K562 (cell line): ENCODE measurements at regions not wholly inside any gene's neighbourhood (a gene's known extent, or its start where the extent isn't known, plus 50 kb on each side); places are given as distances from the start of the nearest gene placed in this dataset.

ENCODE experiments used
- ATAC-seq: fragments of 200-7000 bp; cut with Tn5 transposase; 3 replicates; pipeline ENCODE4 v1.9.1; 2020; ENCODE audit warnings: moderate library complexity
- BruUV-seq: library from RNA; stranded (reverse); fragments of 400-500 nt; replicated peaks from 2 replicates; lab custom pipeline; 2021; lab: Mats Ljungman, UMichigan
- CTCF ChIA-PET: fragments of 300-600 bp; formaldehyde crosslinking; extraction: SDS; loops from one replicate; lab custom pipeline; 2021; ENCODE audit warnings: low intra/inter-chr PET ratio; lab: Yijun Ruan, JAX
- POLR2A ChIA-PET: fragments of 300-600, 350-650 bp; sonication (Branson Sonifier 250); formaldehyde crosslinking; extraction: SDS; loops from one replicate; lab custom pipeline; 2021; ENCODE audit warnings: antibody characterized with exemption, inconsistent platforms; lab: Yijun Ruan, JAX
- DNase-seq, 4 experiments: peaks; one replicate each; pipeline versions ENCODE4 v3.0.0 to v3.0.0-alpha.2; 2011 to 2018; ENCODE audit warnings: low spot score in 3 of 4, mixed read lengths in 3 of 4; ENCODE audit errors: extremely low read depth in 1 of 4
- FAIRE-seq: peaks from 2 replicates; lab custom pipeline; 2011; peaks lifted over from hg19 to GRCh38; lab: Jason Lieb, UNC
- H2AFZ ChIP-seq: 2 replicates; pipeline ENCODE4 v1.6.0; 2011; ENCODE audit warnings: low read depth, low read length, control low read depth, inconsistent platforms
- H3K27ac ChIP-seq: fragments of 200-600 bp; 3 replicates; pipeline ENCODE4 v1.8.0; 2011; ENCODE audit warnings: low read depth, mild to moderate bottlenecking, control low read depth, inconsistent platforms, low read length, moderate library complexity, mixed read lengths; ENCODE audit errors: extremely low read depth
- H3K27me3 ChIP-seq, 2 experiments: fragments of 300-600 bp in 1 of 2; 2 replicates in 1 of 2; 3 replicates in 1 of 2; pipeline versions ENCODE4 v1.6.0 to v1.8.0; 2011; ENCODE audit warnings: inconsistent platforms in 2 of 2, low read length in 2 of 2, mild to moderate bottlenecking in 1 of 2, mixed read lengths in 1 of 2, moderate library complexity in 1 of 2; ENCODE audit not compliant: control insufficient read depth in 2 of 2, insufficient read depth in 2 of 2
- H3K36me3 ChIP-seq: fragments of 300-600 bp; 3 replicates; pipeline ENCODE4 v1.8.0; 2011; ENCODE audit warnings: mild to moderate bottlenecking, low read length, inconsistent platforms; ENCODE audit not compliant: control insufficient read depth, insufficient read depth
- H3K4me1 ChIP-seq, 2 experiments: fragments of 200-600 bp in 1 of 2; replicated peaks in 1 of 2; 2 replicates in 1 of 2; 3 replicates in 1 of 2; pipeline versions ENCODE4 v1.5.1 to v1.8.0; 2011; ENCODE audit warnings: inconsistent platforms in 2 of 2, low read length in 2 of 2, mild to moderate bottlenecking in 1 of 2, mixed read lengths in 1 of 2, moderate library complexity in 1 of 2; ENCODE audit not compliant: control insufficient read depth in 2 of 2, insufficient read depth in 2 of 2
- H3K4me2 ChIP-seq: 2 replicates; pipeline ENCODE4 v1.6.1; 2011; ENCODE audit warnings: low read length, control low read depth, inconsistent platforms, mixed read lengths; ENCODE audit not compliant: insufficient read depth
- H3K4me3 ChIP-seq: fragments of 200-600 bp; sonication (generic), shearing (Covaris generic); 2 replicates; pipeline ENCODE4 v1.5.1; 2016; ENCODE audit warnings: control low read depth, inconsistent platforms
- H3K79me2 ChIP-seq: fragments of 200-600 bp; 3 replicates; pipeline ENCODE4 v1.8.0; 2011; ENCODE audit warnings: low read length, inconsistent platforms; ENCODE audit not compliant: control insufficient read depth, insufficient read depth
- H3K9ac ChIP-seq, 2 experiments: 2 replicates each; pipeline versions ENCODE4 v1.6.0 to v1.6.1; 2011; ENCODE audit warnings: low read depth in 2 of 2, low read length in 2 of 2, control low read depth in 1 of 2, inconsistent platforms in 1 of 2, mild to moderate bottlenecking in 1 of 2, mixed read lengths in 1 of 2; ENCODE audit not compliant: insufficient read depth in 1 of 2
- H3K9me1 ChIP-seq: one replicate; pipeline ENCODE4 v1.6.0; 2011; ENCODE audit warnings: inconsistent platforms, mild to moderate bottlenecking, low read length, moderate library complexity; ENCODE audit not compliant: control insufficient read depth, insufficient read depth
- H3K9me3 ChIP-seq: replicated peaks from 2 replicates; pipeline ENCODE4 v1.5.1; 2011; ENCODE audit warnings: low read depth, low read length, inconsistent platforms; ENCODE audit not compliant: control insufficient read depth, insufficient read depth
- H4K20me1 ChIP-seq: replicated peaks from 2 replicates; pipeline ENCODE4 v1.6.1; 2011; ENCODE audit warnings: low read length, inconsistent platforms, mixed read lengths; ENCODE audit not compliant: control insufficient read depth, insufficient read depth
- CBFA2T2 ChIP-seq: fragments of 450-650 bp; conservative IDR thresholded peaks from 2 replicates; pipeline ENCODE4 v1.6.1; 2017; ENCODE audit warnings: mild to moderate bottlenecking
- CBFA2T3 ChIP-seq: fragments of 450-650 bp; IDR thresholded peaks from 2 replicates; pipeline ENCODE4 v1.6.1; 2017
- HDAC1 ChIP-seq, 2 experiments: fragments of 450-650 bp; IDR thresholded peaks; 2 replicates each; pipeline ENCODE4 v1.6.1; 2016 to 2017; ENCODE audit warnings: inconsistent platforms in 1 of 2, mild to moderate bottlenecking in 1 of 2, moderate library complexity in 1 of 2
- MCM2 ChIP-seq: fragments of 450-650 bp; IDR thresholded peaks from 2 replicates; pipeline ENCODE4 v1.6.1; 2017; ENCODE audit warnings: low read depth, mild to moderate bottlenecking
- NCOA2 ChIP-seq, 2 experiments: fragments of 450-650 bp; IDR thresholded peaks; 2 replicates each; pipeline ENCODE4 v1.6.1; 2018; ENCODE audit warnings: mild to moderate bottlenecking in 2 of 2, moderate library complexity in 1 of 2; ENCODE audit not compliant: partially characterized antibody in 2 of 2
- NFIC ChIP-seq: fragments of 450-650 bp; IDR thresholded peaks from 2 replicates; pipeline ENCODE4 v1.6.1; 2017; ENCODE audit warnings: mild to moderate bottlenecking, inconsistent platforms
- PHF21A ChIP-seq: fragments of 450-650 bp; IDR thresholded peaks from 2 replicates; pipeline ENCODE4 v1.6.1; 2017; ENCODE audit warnings: low read depth, borderline replicate concordance
- POLR2AphosphoS5 ChIP-seq: IDR thresholded peaks from 2 replicates; pipeline ENCODE4 v1.6.1; 2011; ENCODE audit warnings: mild to moderate bottlenecking, low read depth, low read length, moderate library complexity; ENCODE audit not compliant: control insufficient read depth, insufficient read depth
- PPARD ChIP-seq: fragments of 250-450 bp; sonication (Bioruptor Pico); IDR thresholded peaks from 2 replicates; pipeline ENCODE4 v1.8.0; 2022; ENCODE audit warnings: inconsistent platforms, mild to moderate bottlenecking, moderate library complexity
- ZNF764 ChIP-seq: fragments of 250-450 bp; sonication (Bioruptor Pico); IDR thresholded peaks from 2 replicates; pipeline ENCODE4 v1.4.0; 2020; ENCODE audit warnings: low read depth, mild to moderate bottlenecking, moderate library complexity
- WGBS: fragments of 100-300 bp; shearing (Covaris generic); methylation state at CpG from one replicate; pipeline ENCODE4 v1.1.6; 2016; ENCODE audit warnings: low coverage, mixed read lengths; ENCODE audit not compliant: insufficient coverage; ENCODE audit errors: missing lambda C conversion rate; 5-methylcytosine and 5-hydroxymethylcytosine counted together
- in situ Hi-C: fragments of 300-500 bp; cut with MboI; formaldehyde crosslinking; loops from 4 replicates; pipeline ENCODE4 v1.15.0; 2018; ENCODE audit warnings: inconsistent platforms, mixed read lengths
- intact Hi-C: fragments of 100-400 bp; cut with micrococcal nuclease; formaldehyde crosslinking; loops from 2 replicates; pipeline ENCODE4 v1.14.2; 2022
- TF ChIP-seq, protein P1 (sequence below), 2 experiments: fragments of 450-650 bp in 1 of 2; IDR thresholded peaks; 2 replicates each; pipeline ENCODE4 v1.6.1; 2011 to 2017; ENCODE audit warnings: low read depth in 2 of 2, antibody characterized with exemption in 1 of 2, borderline replicate concordance in 1 of 2, low read length in 1 of 2, mild to moderate bottlenecking in 1 of 2, mixed read lengths in 1 of 2; ENCODE audit not compliant: control insufficient read depth in 1 of 2
- TF ChIP-seq, protein P2 (sequence below): sonication (generic); formaldehyde crosslinking; IDR thresholded peaks from 2 replicates; pipeline ENCODE4 v1.9.0; 2022; ENCODE audit warnings: mild to moderate bottlenecking, missing genetic modification reagents
- TF ChIP-seq, protein P3 (sequence below): fragments of 250-450 bp; sonication (Bioruptor Pico); IDR thresholded peaks from 2 replicates; pipeline ENCODE4 v1.5.1; 2021; ENCODE audit warnings: mild to moderate bottlenecking
- TF ChIP-seq, protein P4 (sequence below): fragments of 250-450 bp; sonication (Bioruptor Pico); IDR thresholded peaks from 2 replicates; pipeline ENCODE4 v1.5.0; 2020; ENCODE audit warnings: mild to moderate bottlenecking, borderline replicate concordance

DNA sequence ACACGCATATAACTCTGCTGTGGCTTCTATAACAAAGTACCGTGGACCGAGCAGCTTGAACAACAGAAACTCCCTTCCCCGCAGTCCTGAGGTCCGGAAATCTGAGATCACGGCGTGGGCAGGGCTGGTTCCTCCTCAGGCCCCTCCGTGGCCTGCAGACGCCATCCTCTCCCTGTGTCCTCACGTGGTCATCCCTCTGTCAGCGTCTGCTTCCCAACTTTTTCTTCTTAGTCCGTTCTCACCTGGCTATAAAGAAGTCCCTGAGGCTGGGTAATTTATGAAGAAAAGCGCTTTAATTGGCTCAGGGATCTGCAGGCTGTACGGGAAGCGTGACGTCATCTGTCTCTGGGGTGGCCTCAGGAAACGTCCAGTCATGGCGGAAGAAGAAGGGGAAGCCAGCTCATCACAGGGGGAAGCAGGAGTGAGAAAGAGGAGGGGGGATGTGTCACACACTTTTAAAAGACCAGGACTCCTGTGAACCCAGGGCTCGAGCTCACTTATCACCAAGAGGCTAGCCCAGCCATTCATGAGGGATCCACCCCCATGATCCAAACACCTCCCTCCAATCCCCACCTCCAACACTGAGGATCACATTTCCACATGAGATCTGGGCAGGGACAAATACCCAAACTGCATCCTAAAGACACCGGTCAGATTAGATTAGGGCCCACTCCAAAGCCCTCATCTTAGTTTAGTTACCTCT lies 91.2 kb upstream of the INSIG1 start:
- Histone ChIP-seq H3K27me3 (no peaks in the 10 kb centered on the region; a peak in 1 of 5 replicates), H3K9me3 (0 out of 2 replicates have a peak, but pooled peaks cover 3% of the 10 kb centered on the region), H3K4me3 (peak overlapping the region; percentile 56), H3K79me2 (peaks cover 13% of the 10 kb centered on the region; the same call in 2 of the 3 replicates), H3K9ac (peak overlapping the region; percentile 87 to 100), H2AFZ (peak overlapping the region; percentile 69), H3K27ac (peak overlapping the region; percentile 100), H3K4me2 (peak overlapping the region; percentile 100), H3K36me3 (peaks cover 3% of the 10 kb centered on the region; the same call in 1 of the 3 replicates), H3K9me1 (no peaks in the 10 kb centered on the region), H4K20me1 (no peaks in the 10 kb centered on the region), H3K4me1 (peaks cover 25 to 64% of the 10 kb centered on the region in 2 experiments)
- in situ Hi-C loops (loop anchor here (5.0 kb wide), 1 partner anchor 86 kb away; no protein-coding TSS in a partner anchor), intact Hi-C loops (no loop called here)
- 5% methylated on average over 20 of the region's 20 CpGs for WGBS
- DNase-seq, result peak; percentile 71 to 93 (median 82)
- POLR2A ChIA-PET, result interaction anchor here (0.7 to 5.0 kb wide), 16 partner anchors 12 to 587 kb away, joined by 3 to 127 read pairs (median 6); partner anchors contain the start of gene INSIG1
- CTCF ChIA-PET, result no interaction called here
- FAIRE-seq, result no peak
- peak; percentile 66 for ATAC-seq
- BruUV-seq, result no TSS peak
- TF ChIP-seq PHF21A (no peak), PPARD (CRISPR knock-in tag) (no peak), NFIC (no peak), CBFA2T3 (0 out of 2 replicates have a peak, but pooled peaks have one; percentile 22), CBFA2T2 (no peak), POLR2AphosphoS5 (no peak; the same call in 1 of the 2 replicates), MCM2 (no peak), HDAC1 (IDR thresholded peaks at IDR 0.05) (no peak), ZNF764 (CRISPR knock-in tag) (no peak), NCOA2 (IDR thresholded peaks at IDR 0.05; ENCODE audit: partially characterized antibody in 2 of 2) (no peak)
- TF ChIP-seq, protein P1, sequence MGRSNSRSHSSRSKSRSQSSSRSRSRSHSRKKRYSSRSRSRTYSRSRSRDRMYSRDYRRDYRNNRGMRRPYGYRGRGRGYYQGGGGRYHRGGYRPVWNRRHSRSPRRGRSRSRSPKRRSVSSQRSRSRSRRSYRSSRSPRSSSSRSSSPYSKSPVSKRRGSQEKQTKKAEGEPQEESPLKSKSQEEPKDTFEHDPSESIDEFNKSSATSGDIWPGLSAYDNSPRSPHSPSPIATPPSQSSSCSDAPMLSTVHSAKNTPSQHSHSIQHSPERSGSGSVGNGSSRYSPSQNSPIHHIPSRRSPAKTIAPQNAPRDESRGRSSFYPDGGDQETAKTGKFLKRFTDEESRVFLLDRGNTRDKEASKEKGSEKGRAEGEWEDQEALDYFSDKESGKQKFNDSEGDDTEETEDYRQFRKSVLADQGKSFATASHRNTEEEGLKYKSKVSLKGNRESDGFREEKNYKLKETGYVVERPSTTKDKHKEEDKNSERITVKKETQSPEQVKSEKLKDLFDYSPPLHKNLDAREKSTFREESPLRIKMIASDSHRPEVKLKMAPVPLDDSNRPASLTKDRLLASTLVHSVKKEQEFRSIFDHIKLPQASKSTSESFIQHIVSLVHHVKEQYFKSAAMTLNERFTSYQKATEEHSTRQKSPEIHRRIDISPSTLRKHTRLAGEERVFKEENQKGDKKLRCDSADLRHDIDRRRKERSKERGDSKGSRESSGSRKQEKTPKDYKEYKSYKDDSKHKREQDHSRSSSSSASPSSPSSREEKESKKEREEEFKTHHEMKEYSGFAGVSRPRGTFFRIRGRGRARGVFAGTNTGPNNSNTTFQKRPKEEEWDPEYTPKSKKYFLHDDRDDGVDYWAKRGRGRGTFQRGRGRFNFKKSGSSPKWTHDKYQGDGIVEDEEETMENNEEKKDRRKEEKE (IDR thresholded peaks at IDR 0.05; ENCODE audit: borderline replicate concordance in 1 of 2, control insufficient read depth in 1 of 2, low read depth in 2 of 2, low read length in 1 of 2), result no peak
- TF ChIP-seq, protein P2, sequence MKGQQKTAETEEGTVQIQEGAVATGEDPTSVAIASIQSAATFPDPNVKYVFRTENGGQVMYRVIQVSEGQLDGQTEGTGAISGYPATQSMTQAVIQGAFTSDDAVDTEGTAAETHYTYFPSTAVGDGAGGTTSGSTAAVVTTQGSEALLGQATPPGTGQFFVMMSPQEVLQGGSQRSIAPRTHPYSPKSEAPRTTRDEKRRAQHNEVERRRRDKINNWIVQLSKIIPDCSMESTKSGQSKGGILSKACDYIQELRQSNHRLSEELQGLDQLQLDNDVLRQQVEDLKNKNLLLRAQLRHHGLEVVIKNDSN (CRISPR knock-in tag), result peak; percentile 71
- TF ChIP-seq, protein P3, sequence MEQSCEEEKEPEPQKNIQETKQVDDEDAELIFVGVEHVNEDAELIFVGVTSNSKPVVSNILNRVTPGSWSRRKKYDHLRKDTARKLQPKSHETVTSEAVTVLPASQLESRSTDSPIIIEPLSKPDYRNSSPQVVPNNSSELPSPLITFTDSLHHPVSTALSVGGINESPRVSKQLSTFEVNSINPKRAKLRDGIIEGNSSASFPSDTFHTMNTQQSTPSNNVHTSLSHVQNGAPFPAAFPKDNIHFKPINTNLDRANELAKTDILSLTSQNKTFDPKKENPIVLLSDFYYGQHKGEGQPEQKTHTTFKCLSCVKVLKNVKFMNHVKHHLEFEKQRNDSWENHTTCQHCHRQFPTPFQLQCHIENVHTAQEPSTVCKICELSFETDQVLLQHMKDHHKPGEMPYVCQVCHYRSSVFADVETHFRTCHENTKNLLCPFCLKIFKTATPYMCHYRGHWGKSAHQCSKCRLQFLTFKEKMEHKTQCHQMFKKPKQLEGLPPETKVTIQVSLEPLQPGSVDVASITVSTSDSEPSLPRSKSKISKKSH (CRISPR knock-in tag), result no peak
- TF ChIP-seq, protein P4, sequence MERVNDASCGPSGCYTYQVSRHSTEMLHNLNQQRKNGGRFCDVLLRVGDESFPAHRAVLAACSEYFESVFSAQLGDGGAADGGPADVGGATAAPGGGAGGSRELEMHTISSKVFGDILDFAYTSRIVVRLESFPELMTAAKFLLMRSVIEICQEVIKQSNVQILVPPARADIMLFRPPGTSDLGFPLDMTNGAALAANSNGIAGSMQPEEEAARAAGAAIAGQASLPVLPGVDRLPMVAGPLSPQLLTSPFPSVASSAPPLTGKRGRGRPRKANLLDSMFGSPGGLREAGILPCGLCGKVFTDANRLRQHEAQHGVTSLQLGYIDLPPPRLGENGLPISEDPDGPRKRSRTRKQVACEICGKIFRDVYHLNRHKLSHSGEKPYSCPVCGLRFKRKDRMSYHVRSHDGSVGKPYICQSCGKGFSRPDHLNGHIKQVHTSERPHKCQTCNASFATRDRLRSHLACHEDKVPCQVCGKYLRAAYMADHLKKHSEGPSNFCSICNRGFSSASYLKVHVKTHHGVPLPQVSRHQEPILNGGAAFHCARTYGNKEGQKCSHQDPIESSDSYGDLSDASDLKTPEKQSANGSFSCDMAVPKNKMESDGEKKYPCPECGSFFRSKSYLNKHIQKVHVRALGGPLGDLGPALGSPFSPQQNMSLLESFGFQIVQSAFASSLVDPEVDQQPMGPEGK (CRISPR knock-in tag), result no peak
